ENCODE measurements at regions not wholly inside any gene's neighbourhood (a gene's known extent, or its start where the extent isn't known, plus 50 kb on each side); places are given as distances from the start of the nearest gene placed in this dataset.

- no peak for DNase-seq (ENCODE audit: low spot score)
Observed at GRCh38 chr15:53305101-53305500, 454.4 kb downstream of the WDR72 start.

- DNase-seq (ENCODE audit: low spot score) = no peak
Observed at GRCh38 chr15:53297828-53298227, 461.6 kb downstream of the WDR72 start.

- no peak for DNase-seq (ENCODE audit: low spot score)
Observed at GRCh38 chr15:53296603-53297002, 462.9 kb downstream of the WDR72 start.

GRCh38 chr15:53295574-53295973 is 463.9 kb downstream of the WDR72 start:
- DNase-seq (ENCODE audit: low spot score) = no peak

GRCh38 chr15:53288542-53288941 is 470.9 kb downstream of the WDR72 start:
- no peak for DNase-seq (ENCODE audit: low spot score)

GRCh38 chr15:53274630-53275029 is 484.5 kb upstream of the ONECUT1 start:
- DNase-seq (ENCODE audit: low spot score) = no peak

- DNase-seq (ENCODE audit: low spot score) = no peak
Observed at GRCh38 chr15:53272116-53272515, 482.0 kb upstream of the ONECUT1 start.

GRCh38 chr15:53266176-53266575 is 476.0 kb upstream of the ONECUT1 start:
- DNase-seq (ENCODE audit: low spot score) = no peak

- no peak for DNase-seq (ENCODE audit: low spot score)
Observed at GRCh38 chr15:53260647-53261046, 470.5 kb upstream of the ONECUT1 start.

GRCh38 chr15:53256457-53256856 is 466.3 kb upstream of the ONECUT1 start:
- DNase-seq (ENCODE audit: low spot score) = no peak

- no peak for DNase-seq (ENCODE audit: low spot score)
Observed at GRCh38 chr15:53256043-53256442, 465.9 kb upstream of the ONECUT1 start.

GRCh38 chr15:53251996-53252395 is 461.9 kb upstream of the ONECUT1 start:
- DNase-seq (ENCODE audit: low spot score) = no peak

GRCh38 chr15:53251523-53251922 is 461.4 kb upstream of the ONECUT1 start:
- no peak for DNase-seq (ENCODE audit: low spot score)

GRCh38 chr15:53247041-53247708 is 457.0 kb upstream of the ONECUT1 start:
- DNase-seq (ENCODE audit: low spot score) = no peak

GRCh38 chr15:53246404-53246803 is 456.3 kb upstream of the ONECUT1 start:
- no peak for DNase-seq (ENCODE audit: low spot score)

- DNase-seq (ENCODE audit: low spot score) = no peak
Observed at GRCh38 chr15:53233801-53234200, 443.7 kb upstream of the ONECUT1 start.

GRCh38 chr15:53230473-53230872 is 440.3 kb upstream of the ONECUT1 start:
- DNase-seq (ENCODE audit: low spot score) = no peak

GRCh38 chr15:53226559-53226958 is 436.4 kb upstream of the ONECUT1 start:
- no peak for DNase-seq (ENCODE audit: low spot score)

GRCh38 chr15:53225781-53226180 is 435.6 kb upstream of the ONECUT1 start:
- DNase-seq (ENCODE audit: low spot score) = no peak

- no peak for DNase-seq (ENCODE audit: low spot score)
Observed at GRCh38 chr15:53224371-53224770, 434.2 kb upstream of the ONECUT1 start.

GRCh38 chr15:53223815-53224214 is 433.7 kb upstream of the ONECUT1 start:
- no peak for DNase-seq (ENCODE audit: low spot score)

- DNase-seq (ENCODE audit: low spot score) = no peak
Observed at GRCh38 chr15:53218666-53219580, 428.8 kb upstream of the ONECUT1 start.

- no peak for DNase-seq (ENCODE audit: low spot score)
Observed at GRCh38 chr15:53216036-53216435, 425.9 kb upstream of the ONECUT1 start.
